Lung (tissue), 11 donors: ENCODE measurements at regions not wholly inside any gene's neighbourhood (a gene's known extent, or its start where the extent isn't known, plus 50 kb on each side); places are given as distances from the start of the nearest gene placed in this dataset.

Experiments used
- ATAC-seq: fragments of 200-7000 bp; cut with Tn5 transposase; one replicate; pipeline ENCODE4 v1.9.1; 2020; ENCODE audit warnings: moderate number of reproducible peaks; ENCODE audit not compliant: insufficient read depth, low FRiP score
- DNase-seq, 3 donors: peaks; one replicate each; pipeline ENCODE4 v3.0.0-alpha.2; 2013 to 2017
- H3K27ac ChIP-seq, 2 donors: one replicate each; pipeline ENCODE4 v1.5.1; 2013; ENCODE audit warnings: mild to moderate bottlenecking in 2 of 2, moderate library complexity in 2 of 2, control low read depth in 1 of 2, inconsistent platforms in 1 of 2, low read depth in 1 of 2, low read length in 1 of 2
- H3K27me3 ChIP-seq, 3 donors: one replicate each; pipeline ENCODE4 v1.5.1; 2013; ENCODE audit warnings: low read length in 2 of 3; ENCODE audit not compliant: control insufficient read depth in 3 of 3, insufficient read depth in 3 of 3
- H3K36me3 ChIP-seq, 4 donors: one replicate each; pipeline ENCODE4 v1.5.1; 2013; ENCODE audit warnings: low read length in 4 of 4, mild to moderate bottlenecking in 1 of 4, moderate library complexity in 1 of 4; ENCODE audit not compliant: control insufficient read depth in 4 of 4, insufficient read depth in 4 of 4
- H3K4me1 ChIP-seq, 5 donors: one replicate each; pipeline ENCODE4 v1.5.1; 2013; ENCODE audit warnings: low read length in 5 of 5, mild to moderate bottlenecking in 2 of 5, moderate library complexity in 1 of 5; ENCODE audit not compliant: control insufficient read depth in 5 of 5, insufficient read depth in 5 of 5
- H3K4me3 ChIP-seq: one replicate; pipeline ENCODE4 v1.5.1; 2013; ENCODE audit warnings: mild to moderate bottlenecking, control low read depth, moderate library complexity
- H3K9ac ChIP-seq, 2 donors: one replicate each; pipeline ENCODE4 v1.5.1; 2013; ENCODE audit warnings: low read length in 2 of 2, control low read depth in 1 of 2; ENCODE audit not compliant: insufficient read depth in 1 of 2
- H3K9me3 ChIP-seq, 4 donors: one replicate each; pipeline ENCODE4 v1.5.1; 2013; ENCODE audit warnings: low read length in 3 of 4, mild to moderate bottlenecking in 1 of 4, moderate library complexity in 1 of 4; ENCODE audit not compliant: control insufficient read depth in 4 of 4, insufficient read depth in 3 of 4
- WGBS, 2 donors: extraction: QIAGEN DNeasy Blood & Tissue Kit; methylation state at CpG; one replicate each; pipeline ENCODE4 v1.1.7; 2013; 5-methylcytosine and 5-hydroxymethylcytosine counted together
- TF ChIP-seq, protein P1 (sequence below): IDR thresholded peaks from 2 replicates; pipeline ENCODE4 v1.5.1; 2012; ENCODE audit warnings: mild to moderate bottlenecking; ENCODE audit errors: control extremely low read depth, extremely low read depth
- donor health status: control.
- donor health status: control.
- donor health status: Bipolar disorder and iron deficiency.
- donor health status: healthy.
- donor health status: DM: yes; HTN: yes; CAD: no.

DNA sequence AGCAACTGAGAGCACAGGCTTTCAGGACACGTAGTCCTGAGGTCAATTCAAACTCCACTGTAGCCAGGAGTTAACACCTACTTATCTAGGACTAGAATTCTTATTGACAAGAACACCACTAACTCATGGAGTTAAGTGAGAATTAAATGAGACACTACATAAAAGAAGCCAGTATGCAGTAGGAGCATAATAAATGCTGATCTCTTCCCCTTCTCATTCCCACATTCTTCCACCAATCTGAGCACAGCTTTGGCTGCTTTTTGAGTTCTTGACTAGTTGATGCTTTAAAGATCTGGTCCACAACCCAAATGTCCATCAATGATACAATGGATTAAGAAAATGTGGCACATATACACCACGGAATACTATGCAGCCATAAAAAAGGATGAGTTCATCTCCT lies 55.2 kb downstream of the TTC32 start:
- DNase-seq (no peak), ATAC-seq (no peak)
- no peak overlapping the region for H3K4me3 ChIP-seq
- no peak overlapping the region for H3K9ac ChIP-seq
- no peaks in the 10 kb centered on the region for H3K27me3 ChIP-seq
- no peaks in the 10 kb centered on the region for H3K36me3 ChIP-seq
- TF ChIP-seq, protein P1, sequence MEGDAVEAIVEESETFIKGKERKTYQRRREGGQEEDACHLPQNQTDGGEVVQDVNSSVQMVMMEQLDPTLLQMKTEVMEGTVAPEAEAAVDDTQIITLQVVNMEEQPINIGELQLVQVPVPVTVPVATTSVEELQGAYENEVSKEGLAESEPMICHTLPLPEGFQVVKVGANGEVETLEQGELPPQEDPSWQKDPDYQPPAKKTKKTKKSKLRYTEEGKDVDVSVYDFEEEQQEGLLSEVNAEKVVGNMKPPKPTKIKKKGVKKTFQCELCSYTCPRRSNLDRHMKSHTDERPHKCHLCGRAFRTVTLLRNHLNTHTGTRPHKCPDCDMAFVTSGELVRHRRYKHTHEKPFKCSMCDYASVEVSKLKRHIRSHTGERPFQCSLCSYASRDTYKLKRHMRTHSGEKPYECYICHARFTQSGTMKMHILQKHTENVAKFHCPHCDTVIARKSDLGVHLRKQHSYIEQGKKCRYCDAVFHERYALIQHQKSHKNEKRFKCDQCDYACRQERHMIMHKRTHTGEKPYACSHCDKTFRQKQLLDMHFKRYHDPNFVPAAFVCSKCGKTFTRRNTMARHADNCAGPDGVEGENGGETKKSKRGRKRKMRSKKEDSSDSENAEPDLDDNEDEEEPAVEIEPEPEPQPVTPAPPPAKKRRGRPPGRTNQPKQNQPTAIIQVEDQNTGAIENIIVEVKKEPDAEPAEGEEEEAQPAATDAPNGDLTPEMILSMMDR = no peak
- 91 to 92% methylated on average over 2 of the region's 2 CpGs for WGBS, 2 donors
- no peaks in the 10 kb centered on the region for H3K4me1 ChIP-seq
- H3K27ac ChIP-seq = no peak overlapping the region
- no peaks in the 10 kb centered on the region for H3K9me3 ChIP-seq

DNA sequence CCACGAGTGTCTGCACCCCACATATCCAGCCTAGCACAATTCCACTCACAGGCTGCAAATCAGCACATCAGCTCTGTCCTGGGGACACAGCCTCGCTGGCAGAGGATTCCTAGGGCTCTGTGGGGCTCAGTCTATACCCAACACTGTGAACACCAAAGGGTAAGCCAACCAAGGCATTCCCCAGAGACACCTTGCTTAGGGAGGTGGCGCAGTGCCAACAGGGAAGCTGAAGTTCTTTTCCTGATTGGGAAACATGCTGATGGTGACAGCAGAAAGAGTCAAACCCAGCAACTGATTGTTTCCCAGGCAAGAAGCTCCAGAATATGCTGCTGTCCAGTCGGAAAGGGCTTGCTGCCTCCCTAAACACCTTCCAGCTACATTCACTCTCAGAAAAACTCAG lies 55.8 kb downstream of the TTC32 start:
- ATAC-seq = no peak
- DNase-seq = no peak
- Histone ChIP-seq H3K9ac (no peak overlapping the region), H3K27ac (no peak overlapping the region), H3K9me3 (no peaks in the 10 kb centered on the region), H3K27me3 (no peaks in the 10 kb centered on the region), H3K4me1 (no peaks in the 10 kb centered on the region), H3K36me3 (no peaks in the 10 kb centered on the region), H3K4me3 (no peak overlapping the region)
- TF ChIP-seq, protein P1 = no peak
- 81 to 84% methylated on average over 4 of the region's 4 CpGs for WGBS, 2 donors

DNA sequence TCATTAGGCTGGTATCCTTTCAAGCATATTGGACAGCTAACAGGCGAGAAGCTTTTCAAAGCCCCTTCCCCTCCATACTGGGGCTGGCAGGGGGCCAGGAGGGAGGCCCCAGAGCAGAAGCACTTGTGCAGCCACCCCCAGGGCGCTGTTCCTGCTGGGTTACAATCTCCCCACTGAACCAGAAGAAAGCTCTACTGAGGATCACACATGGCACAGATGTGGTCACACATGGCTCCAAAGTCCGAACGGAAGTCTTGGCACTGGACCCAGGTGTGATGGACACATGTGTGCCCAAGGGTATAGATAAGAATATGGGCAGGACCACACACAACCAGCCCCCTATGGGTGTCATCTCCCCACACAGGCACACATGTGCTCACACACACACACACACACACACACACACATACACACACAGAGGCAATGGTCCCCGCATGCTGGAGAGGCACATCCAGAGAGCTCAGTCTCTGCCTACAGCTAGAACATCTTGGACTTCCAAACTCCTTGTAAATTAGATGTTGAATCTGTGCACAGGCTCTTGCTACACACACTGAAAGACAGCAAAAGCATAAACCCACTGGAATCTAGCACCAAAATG lies 56.4 kb downstream of the TTC32 start:
- 79 to 83% methylated on average over 5 of the region's 5 CpGs for WGBS, 2 donors
- TF ChIP-seq, protein P1 = no peak
- Histone ChIP-seq H3K4me3 (no peak overlapping the region), H3K27me3 (no peaks in the 10 kb centered on the region), H3K36me3 (no peaks in the 10 kb centered on the region), H3K9me3 (no peaks in the 10 kb centered on the region), H3K9ac (no peak overlapping the region), H3K27ac (no peak overlapping the region), H3K4me1 (no peaks in the 10 kb centered on the region)
- no peak for DNase-seq
- no peak for ATAC-seq

DNA sequence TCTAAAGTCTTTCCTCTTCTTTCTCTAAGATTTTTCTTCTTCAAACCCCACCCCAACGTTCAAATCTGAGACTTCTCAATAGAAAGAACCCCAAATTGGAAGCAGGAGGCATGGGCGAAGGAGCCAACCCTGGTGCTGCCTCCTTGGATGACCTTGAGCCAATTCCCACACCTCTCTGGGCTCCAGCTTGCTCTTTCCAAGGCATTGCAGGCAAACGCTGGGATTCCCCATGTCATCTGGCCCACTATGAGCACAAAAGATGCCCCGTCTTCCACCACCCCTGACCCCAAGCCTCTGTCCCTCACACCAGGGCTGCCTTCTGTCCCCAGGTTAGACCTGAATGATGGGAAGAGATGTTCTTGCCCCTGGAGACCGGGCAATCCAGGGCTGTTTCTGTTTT lies 57.0 kb downstream of the TTC32 start:
- H3K4me3 ChIP-seq = no peak overlapping the region
- H3K27me3 ChIP-seq = no peaks in the 10 kb centered on the region
- ATAC-seq (no peak), DNase-seq (no peak)
- H3K9ac ChIP-seq = no peak overlapping the region
- H3K36me3 ChIP-seq = no peaks in the 10 kb centered on the region
- H3K27ac ChIP-seq = no peak overlapping the region
- 74 to 81% methylated on average over 5 of the region's 5 CpGs for WGBS, 2 donors
- H3K9me3 ChIP-seq = no peaks in the 10 kb centered on the region
- TF ChIP-seq, protein P1 = no peak
- H3K4me1 ChIP-seq = no peaks in the 10 kb centered on the region
